Smooth muscle cell (in vitro differentiated cells): ENCODE measurements at regions not wholly inside any gene's neighbourhood (a gene's known extent, or its start where the extent isn't known, plus 50 kb on each side); places are given as distances from the start of the nearest gene placed in this dataset.

Source experiments
- DNase-seq: peaks from one replicate; lab custom pipeline; 2025; ENCODE audit not compliant: unreplicated experiment; lab: John Stamatoyannopoulos, UW
- H2AFZ ChIP-seq: fragments of 200-600 bp; sonication (generic); 2 replicates; pipeline ENCODE4 v1.6.0; 2016; ENCODE audit warnings: antibody characterized with exemption, low read depth, mild to moderate bottlenecking
- H3F3A ChIP-seq: fragments of 200-600 bp; sonication (generic); 2 replicates; pipeline ENCODE4 v1.6.0; 2017; ENCODE audit warnings: antibody characterized with exemption, low read depth
- H3K27ac ChIP-seq: fragments of 200-600 bp; sonication (generic); 2 replicates; pipeline ENCODE4 v1.5.1; 2016; ENCODE audit warnings: low read depth, mild to moderate bottlenecking
- H3K27me3 ChIP-seq: fragments of 200-600 bp; sonication (generic); 2 replicates; pipeline ENCODE4 v1.6.1; 2016; ENCODE audit warnings: low read depth, mild to moderate bottlenecking
- H3K36me3 ChIP-seq: fragments of 200-600 bp; sonication (generic); 2 replicates; pipeline ENCODE4 v1.5.1; 2016; ENCODE audit warnings: low read depth
- H3K4me1 ChIP-seq: fragments of 200-600 bp; sonication (generic); 2 replicates; pipeline ENCODE4 v1.5.1; 2016; ENCODE audit warnings: low read depth
- H3K4me2 ChIP-seq: fragments of 200-600 bp; sonication (generic); 2 replicates; pipeline ENCODE4 v1.6.0; 2016; ENCODE audit warnings: mild to moderate bottlenecking
- H3K4me3 ChIP-seq: fragments of 200-600 bp; sonication (generic); 2 replicates; pipeline ENCODE4 v1.5.1; 2016; ENCODE audit warnings: mild to moderate bottlenecking
- H3K79me2 ChIP-seq: fragments of 200-600 bp; sonication (generic); 2 replicates; pipeline ENCODE4 v1.6.0; 2016; ENCODE audit warnings: low read depth, mild to moderate bottlenecking
- H3K9ac ChIP-seq: fragments of 200-600 bp; sonication (generic); 2 replicates; pipeline ENCODE4 v1.6.0; 2016; ENCODE audit warnings: low read depth
- H3K9me3 ChIP-seq: fragments of 200-600 bp; sonication (generic); replicated peaks from 2 replicates; pipeline ENCODE4 v1.5.1; 2016; ENCODE audit warnings: low read depth
- H4K20me1 ChIP-seq: fragments of 200-600 bp; sonication (generic); 2 replicates; pipeline ENCODE4 v1.6.0; 2016; ENCODE audit warnings: low read depth
- WGBS: methylation state at CpG from one replicate; pipeline ENCODE4 v1.1.7; 2016; ENCODE audit warnings: low lambda C conversion rate; 5-methylcytosine and 5-hydroxymethylcytosine counted together
- TF ChIP-seq, protein P1 (sequence below): fragments of 200-600 bp; sonication (generic); IDR thresholded peaks from 2 replicates; pipeline ENCODE4 v1.5.1; 2017; ENCODE audit warnings: borderline replicate concordance, mild to moderate bottlenecking, antibody characterized with exemption; ENCODE audit not compliant: insufficient read depth, poor library complexity, severe bottlenecking

DNA sequence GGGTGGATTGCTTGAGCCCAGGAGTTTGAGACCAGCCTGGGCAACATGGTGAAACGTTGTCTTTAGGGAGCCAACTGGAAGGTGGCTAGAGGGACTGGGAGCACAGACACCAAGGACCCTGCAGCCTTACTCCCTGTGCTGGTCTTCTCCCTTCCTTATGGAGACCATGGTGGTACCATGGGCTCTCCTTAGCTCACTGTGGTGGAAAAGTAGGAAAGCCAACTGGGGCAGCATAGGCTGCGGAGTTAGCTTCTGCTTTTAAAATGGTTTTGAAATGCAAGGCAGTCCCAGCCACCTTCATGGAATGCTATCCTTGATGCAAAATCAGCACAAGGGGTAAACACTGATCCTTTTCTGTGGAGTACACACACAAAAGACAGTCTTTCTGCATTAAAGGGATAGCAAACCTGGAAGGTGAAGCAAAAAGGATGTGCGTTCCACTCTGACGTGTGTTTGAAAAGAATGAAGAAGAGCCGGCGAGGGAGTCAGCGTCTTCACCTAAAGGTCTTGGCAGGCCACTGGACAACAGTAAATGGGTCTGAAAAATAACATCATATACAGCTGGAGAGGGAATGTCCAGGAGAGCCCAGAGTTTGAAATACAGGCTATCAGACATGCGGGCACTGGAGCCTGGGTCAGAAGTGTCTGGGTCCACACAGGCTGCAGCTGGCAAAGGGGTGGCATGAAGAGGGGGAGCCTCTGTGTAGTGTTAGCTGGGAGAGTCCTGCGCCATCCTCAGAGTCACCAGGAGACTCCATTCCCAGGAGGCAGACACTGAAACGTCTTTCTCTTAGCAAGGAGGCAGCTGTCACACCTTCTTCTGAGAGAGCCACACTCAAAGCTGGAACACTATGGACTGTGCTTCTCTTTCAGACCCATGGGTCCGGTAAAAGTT, 58.5 kb downstream of the GPR6 start:
- no peak overlapping the region for H3K27ac ChIP-seq
- H3K4me2 ChIP-seq, result no peak overlapping the region
- no peaks in the 10 kb centered on the region for H3F3A ChIP-seq
- no peak overlapping the region for H2AFZ ChIP-seq
- no peaks in the 10 kb centered on the region for H3K36me3 ChIP-seq
- H3K4me1 ChIP-seq, result no peaks in the 10 kb centered on the region
- TF ChIP-seq, protein P1, sequence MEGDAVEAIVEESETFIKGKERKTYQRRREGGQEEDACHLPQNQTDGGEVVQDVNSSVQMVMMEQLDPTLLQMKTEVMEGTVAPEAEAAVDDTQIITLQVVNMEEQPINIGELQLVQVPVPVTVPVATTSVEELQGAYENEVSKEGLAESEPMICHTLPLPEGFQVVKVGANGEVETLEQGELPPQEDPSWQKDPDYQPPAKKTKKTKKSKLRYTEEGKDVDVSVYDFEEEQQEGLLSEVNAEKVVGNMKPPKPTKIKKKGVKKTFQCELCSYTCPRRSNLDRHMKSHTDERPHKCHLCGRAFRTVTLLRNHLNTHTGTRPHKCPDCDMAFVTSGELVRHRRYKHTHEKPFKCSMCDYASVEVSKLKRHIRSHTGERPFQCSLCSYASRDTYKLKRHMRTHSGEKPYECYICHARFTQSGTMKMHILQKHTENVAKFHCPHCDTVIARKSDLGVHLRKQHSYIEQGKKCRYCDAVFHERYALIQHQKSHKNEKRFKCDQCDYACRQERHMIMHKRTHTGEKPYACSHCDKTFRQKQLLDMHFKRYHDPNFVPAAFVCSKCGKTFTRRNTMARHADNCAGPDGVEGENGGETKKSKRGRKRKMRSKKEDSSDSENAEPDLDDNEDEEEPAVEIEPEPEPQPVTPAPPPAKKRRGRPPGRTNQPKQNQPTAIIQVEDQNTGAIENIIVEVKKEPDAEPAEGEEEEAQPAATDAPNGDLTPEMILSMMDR, result no peak
- H3K9me3 ChIP-seq, result no peaks in the 10 kb centered on the region
- no peaks in the 10 kb centered on the region for H4K20me1 ChIP-seq
- no peaks in the 10 kb centered on the region for H3K79me2 ChIP-seq
- H3K4me3 ChIP-seq, result no peak overlapping the region
- 94% methylated on average over 11 of the region's 11 CpGs for WGBS
- H3K9ac ChIP-seq, result no peak overlapping the region
- DNase-seq, result no peak
- no peaks in the 10 kb centered on the region for H3K27me3 ChIP-seq

DNA sequence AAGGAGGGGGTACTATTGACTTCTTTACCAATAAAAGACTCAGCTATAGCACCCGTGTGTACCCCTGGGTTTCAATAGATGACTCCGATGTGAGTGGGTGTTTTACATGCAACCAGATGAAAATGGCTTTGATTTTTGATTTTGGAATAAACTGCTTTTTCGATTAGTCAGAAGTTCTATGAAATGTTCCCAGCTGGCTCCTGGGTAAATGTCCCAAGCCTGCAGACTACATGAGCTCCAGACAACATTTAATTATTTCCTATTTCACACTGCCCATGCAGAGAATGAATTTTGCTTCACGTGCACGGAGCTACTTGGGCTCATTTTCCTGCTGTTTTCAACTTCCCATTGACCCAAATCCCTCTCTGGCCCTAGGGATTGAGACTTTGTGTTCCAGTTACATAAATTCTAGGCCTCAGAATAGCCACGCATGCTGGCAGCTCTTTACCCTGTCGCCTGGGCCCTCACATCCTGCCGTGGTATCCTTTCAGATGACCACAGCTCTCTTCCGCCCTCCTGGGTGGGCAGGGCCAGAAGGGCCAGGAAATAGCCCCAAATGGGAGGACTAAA, 59.7 kb downstream of the GPR6 start:
- Histone ChIP-seq H3K4me2 (no peak overlapping the region), H2AFZ (no peak overlapping the region)
- WGBS, result 88% methylated on average over 9 of the region's 9 CpGs

DNA sequence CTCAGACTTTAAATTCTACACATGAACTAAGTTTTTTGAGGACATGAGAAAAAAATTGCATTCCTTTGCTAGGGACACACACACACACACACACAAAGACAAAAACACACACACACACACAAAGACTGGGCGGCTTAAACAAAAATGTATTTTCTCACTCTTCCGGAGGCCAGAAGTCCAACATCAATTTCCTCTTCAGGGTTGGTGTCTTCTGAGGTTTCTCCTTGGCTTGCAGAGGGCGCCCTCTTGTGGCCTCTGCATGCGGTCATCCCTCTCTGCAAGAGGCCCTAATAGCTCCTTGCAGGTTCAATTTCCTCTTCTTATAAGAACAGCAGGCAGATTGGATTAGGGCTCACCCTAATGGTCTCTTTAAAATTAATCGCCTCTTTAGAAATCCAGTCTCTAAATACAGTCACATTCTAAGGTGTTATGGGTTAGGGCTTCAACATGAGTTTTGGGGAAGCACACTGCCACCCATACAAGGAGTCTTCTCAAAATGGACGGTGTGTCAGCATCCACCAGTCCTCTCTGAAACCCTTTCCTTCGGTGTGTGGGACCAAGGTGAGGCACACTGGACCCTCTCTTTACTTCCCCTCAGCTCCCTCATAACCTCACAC, 61.4 kb downstream of the GPR6 start:
- Histone ChIP-seq H3K4me1 (no peaks in the 10 kb centered on the region), H3K9me3 (no peaks in the 10 kb centered on the region), H3K4me3 (peak overlapping the region; percentile 52), H3K79me2 (no peaks in the 10 kb centered on the region), H3K36me3 (no peaks in the 10 kb centered on the region), H2AFZ (peak overlapping the region; percentile 93), H3K9ac (no peak overlapping the region), H3K27ac (no peak overlapping the region), H4K20me1 (no peaks in the 10 kb centered on the region), H3F3A (no peaks in the 10 kb centered on the region), H3K4me2 (peak overlapping the region; percentile 85), H3K27me3 (no peaks in the 10 kb centered on the region)
- WGBS, result 18% methylated on average over 7 of the region's 7 CpGs
- TF ChIP-seq, protein P1, result peak; percentile 96
- DNase-seq, result peak; percentile 24

More for the DNA sequence above, 59.7 kb downstream of the GPR6 start:
- H4K20me1 ChIP-seq, result no peaks in the 10 kb centered on the region
- no peak overlapping the region for H3K4me3 ChIP-seq
- no peak overlapping the region for H3K27ac ChIP-seq
- no peak for DNase-seq
- TF ChIP-seq, protein P1, result no peak
- no peaks in the 10 kb centered on the region for H3K9me3 ChIP-seq
- H3K9ac ChIP-seq, result no peak overlapping the region
- H3K79me2 ChIP-seq, result no peaks in the 10 kb centered on the region
- no peaks in the 10 kb centered on the region for H3K27me3 ChIP-seq
- H3K36me3 ChIP-seq, result no peaks in the 10 kb centered on the region
- no peaks in the 10 kb centered on the region for H3F3A ChIP-seq
- no peaks in the 10 kb centered on the region for H3K4me1 ChIP-seq
